Gastroesophageal sphincter (tissue), 3 donors: ENCODE measurements at regions not wholly inside any gene's neighbourhood (a gene's known extent, or its start where the extent isn't known, plus 50 kb on each side); places are given as distances from the start of the nearest gene placed in this dataset.

Experiments
- CTCF ChIP-seq, 4 experiments: fragments of 200-600 bp in 2 of 4; fragments of 450-650 bp in 2 of 4; sonication (generic) in 1 of 4; IDR thresholded peaks; one replicate each; pipeline ENCODE4 v1.5.1; 2017 to 2019; ENCODE audit warnings: antibody characterized with exemption in 4 of 4, mild to moderate bottlenecking in 2 of 4, moderate library complexity in 2 of 4
- POLR2A ChIP-seq, 2 donors: fragments of 450-650 bp; IDR thresholded peaks; one replicate each; pipeline ENCODE4 v1.6.1; 2017; ENCODE audit warnings: antibody characterized with exemption in 2 of 2, mild to moderate bottlenecking in 2 of 2, moderate library complexity in 1 of 2

GRCh38 chr3:64431526-64432091 lies 206.3 kb upstream of the PRICKLE2 start:
- TF ChIP-seq POLR2A (IDR thresholded peaks at IDR 0.05) (no peak), CTCF (IDR thresholded peaks at IDR 0.05) (no peak)
